ENCODE measurements at regions not wholly inside any gene's neighbourhood (a gene's known extent, or its start where the extent isn't known, plus 50 kb on each side); places are given as distances from the start of the nearest gene placed in this dataset.

DNA sequence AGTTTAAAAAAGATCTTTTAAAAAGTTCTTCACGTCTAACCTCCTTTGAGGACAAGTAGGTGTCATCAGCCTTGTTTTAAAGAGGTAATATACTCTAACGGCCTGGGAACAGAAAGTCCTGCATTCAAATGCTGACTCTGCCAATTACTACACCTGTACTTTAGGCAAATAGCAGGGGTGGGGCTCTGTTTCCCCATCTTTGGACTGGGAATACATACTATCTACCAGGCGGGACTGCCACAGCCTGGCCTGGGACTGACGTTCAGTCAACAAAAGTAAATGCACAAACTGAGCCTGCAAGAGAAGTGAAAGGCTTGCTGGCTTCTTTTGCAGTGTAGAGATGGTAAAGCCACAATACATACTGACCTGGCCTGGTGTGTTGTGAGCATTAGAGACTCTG lies 107.6 kb upstream of the SPATA12 start:
- TF ChIP-seq, protein P1, sequence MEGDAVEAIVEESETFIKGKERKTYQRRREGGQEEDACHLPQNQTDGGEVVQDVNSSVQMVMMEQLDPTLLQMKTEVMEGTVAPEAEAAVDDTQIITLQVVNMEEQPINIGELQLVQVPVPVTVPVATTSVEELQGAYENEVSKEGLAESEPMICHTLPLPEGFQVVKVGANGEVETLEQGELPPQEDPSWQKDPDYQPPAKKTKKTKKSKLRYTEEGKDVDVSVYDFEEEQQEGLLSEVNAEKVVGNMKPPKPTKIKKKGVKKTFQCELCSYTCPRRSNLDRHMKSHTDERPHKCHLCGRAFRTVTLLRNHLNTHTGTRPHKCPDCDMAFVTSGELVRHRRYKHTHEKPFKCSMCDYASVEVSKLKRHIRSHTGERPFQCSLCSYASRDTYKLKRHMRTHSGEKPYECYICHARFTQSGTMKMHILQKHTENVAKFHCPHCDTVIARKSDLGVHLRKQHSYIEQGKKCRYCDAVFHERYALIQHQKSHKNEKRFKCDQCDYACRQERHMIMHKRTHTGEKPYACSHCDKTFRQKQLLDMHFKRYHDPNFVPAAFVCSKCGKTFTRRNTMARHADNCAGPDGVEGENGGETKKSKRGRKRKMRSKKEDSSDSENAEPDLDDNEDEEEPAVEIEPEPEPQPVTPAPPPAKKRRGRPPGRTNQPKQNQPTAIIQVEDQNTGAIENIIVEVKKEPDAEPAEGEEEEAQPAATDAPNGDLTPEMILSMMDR (conservative IDR thresholded peaks at IDR 0.05; ENCODE audit: low read length), result no peak
- TF ChIP-seq EZH2phosphoT487 (IDR thresholded peaks at IDR 0.05; ENCODE audit: borderline replicate concordance), result no peak
